GM03348 (cell line): ENCODE measurements at regions not wholly inside any gene's neighbourhood (a gene's known extent, or its start where the extent isn't known, plus 50 kb on each side); places are given as distances from the start of the nearest gene placed in this dataset.
A peak's percentile ranks its signal among the peaks of the same experiment; 100 is the strongest.
"Not testable (repeated sequence)": the region's sequence is repeated elsewhere in the genome, so short reads cannot be mapped to it uniquely, and the experiment has no call there.

ENCODE experiments used
- DNase-seq: peaks from one replicate; pipeline ENCODE4 v3.0.0; 2012; ENCODE audit warnings: low spot score

- DNase-seq = not testable (repeated sequence)
Measured at GRCh38 chr16:88230276-88230966, 152.3 kb upstream of the ZNF469 start.

GRCh38 chr16:88230967-88231615 is 151.7 kb upstream of the ZNF469 start:
- not testable (repeated sequence) for DNase-seq

DNA sequence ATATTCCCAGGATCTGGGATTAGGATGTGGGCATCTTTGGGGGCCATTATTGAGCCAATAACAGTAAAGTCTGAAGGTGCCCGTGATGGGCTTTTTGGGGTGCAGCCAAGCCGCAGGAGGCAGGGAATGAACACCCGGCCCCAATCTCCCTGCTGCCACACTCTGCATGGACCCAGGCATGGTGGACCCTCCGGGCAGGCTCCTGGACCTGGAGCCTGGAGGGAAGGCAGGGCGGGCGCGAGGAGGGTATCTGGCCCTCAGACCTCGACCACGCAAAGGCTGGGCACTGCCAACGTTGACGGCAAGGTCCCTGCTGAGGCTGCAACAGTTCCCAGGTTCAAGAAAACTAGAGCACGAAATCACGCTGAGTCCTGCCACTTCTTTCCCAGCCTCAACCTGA is 150.9 kb upstream of the ZNF469 start:
- DNase-seq = not testable (repeated sequence)

- DNase-seq = not testable (repeated sequence)
Measured at GRCh38 chr16:88232401-88233258, 150.1 kb upstream of the ZNF469 start.

DNA sequence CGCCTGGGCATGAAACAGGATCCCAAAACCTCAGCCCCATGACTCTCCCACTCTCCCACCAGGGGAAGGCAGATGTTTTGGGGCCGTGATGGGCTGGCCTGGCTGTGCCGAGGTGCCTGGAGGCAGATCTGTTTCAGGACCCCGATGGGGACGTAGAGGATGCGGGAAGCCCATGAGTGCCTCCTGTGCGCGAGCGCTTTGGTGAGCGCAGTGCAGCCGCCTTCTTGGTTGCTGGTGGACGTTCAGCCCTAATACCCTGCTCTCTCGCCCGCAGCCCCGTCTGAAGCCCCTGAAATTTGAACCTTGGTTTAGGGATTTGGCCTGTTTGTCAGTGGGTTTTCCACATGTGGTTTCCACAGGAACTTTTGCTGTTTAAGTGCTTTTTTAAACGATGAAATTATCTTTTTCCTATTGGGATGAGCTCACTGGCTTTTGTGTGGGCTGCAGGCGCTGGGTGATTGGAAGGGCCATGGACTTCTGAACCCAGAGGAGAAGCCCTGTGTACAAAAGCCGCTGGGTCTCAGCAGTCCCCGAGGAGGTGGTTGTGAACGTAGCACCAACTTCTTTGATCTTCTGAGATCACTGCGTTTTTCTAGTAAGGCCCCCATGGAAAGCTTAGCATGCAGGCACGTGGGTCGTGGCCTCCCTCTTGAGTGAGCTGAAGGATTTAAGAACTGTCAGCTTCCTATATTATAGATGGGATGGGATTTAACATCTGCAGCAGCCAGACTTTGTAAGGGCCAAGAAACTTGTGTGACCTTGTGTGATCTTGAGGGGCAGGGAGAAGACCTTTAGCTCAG is 148.9 kb upstream of the ZNF469 start:
- not testable (repeated sequence) for DNase-seq

GRCh38 chr16:88234421-88235271 is 148.1 kb upstream of the ZNF469 start:
- not testable (repeated sequence) for DNase-seq

DNA sequence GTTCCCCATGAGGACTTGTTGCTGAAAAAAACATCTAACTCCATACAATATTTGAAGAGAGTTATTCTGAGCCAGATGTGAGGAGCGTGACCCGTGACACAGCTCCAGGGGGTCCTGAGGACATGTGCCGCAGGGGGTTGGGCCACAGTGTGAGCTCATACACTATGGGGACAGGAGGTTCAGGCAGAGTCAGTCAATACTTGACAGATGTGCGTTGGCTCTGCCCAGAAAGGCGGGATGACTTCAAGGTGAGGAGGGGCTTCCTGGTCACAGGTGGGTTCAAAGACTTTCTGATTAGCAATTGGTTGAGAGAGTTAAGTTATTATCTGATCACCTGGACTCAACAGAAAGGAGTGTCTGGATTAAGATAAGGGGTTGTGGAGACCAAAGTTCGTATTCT is 147.1 kb upstream of the ZNF469 start:
- DNase-seq = not testable (repeated sequence)

GRCh38 chr16:88236229-88236628 is 146.5 kb upstream of the ZNF469 start:
- DNase-seq = not testable (repeated sequence)

GRCh38 chr16:88237314-88237713 is 145.4 kb upstream of the ZNF469 start:
- DNase-seq = not testable (repeated sequence)

DNA sequence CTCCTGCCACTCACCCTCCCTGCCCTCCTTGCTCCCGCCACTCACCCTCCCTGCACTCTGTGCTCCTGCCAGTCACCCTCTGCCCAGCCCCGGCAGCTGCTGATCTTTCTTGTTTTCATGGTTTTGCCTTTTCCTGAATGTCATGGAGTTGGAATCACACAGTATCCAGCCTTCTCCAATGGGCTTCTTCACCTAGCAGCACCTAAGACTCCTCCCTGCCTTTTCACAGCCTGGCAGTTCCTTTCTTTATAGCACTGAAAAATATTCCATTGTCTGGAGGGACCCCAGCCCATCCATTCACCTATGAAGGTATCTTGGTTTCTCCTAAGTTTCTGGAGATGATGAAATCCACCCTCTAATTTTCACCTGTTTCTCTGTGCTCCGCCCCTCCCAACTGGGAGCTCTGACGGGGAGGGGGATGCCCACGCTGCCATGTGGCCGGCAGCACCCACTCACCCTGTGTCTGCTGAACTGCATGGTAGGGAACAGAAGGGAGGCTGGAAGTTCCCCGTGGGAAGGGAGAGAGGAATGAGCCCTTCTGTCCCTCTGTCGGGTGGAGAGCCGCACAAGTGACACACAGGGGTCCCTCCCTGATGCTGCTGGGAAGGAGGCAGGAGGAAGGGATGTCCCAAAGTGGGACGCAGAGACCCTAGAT is 144.9 kb upstream of the ZNF469 start:
- not testable (repeated sequence) for DNase-seq

DNA sequence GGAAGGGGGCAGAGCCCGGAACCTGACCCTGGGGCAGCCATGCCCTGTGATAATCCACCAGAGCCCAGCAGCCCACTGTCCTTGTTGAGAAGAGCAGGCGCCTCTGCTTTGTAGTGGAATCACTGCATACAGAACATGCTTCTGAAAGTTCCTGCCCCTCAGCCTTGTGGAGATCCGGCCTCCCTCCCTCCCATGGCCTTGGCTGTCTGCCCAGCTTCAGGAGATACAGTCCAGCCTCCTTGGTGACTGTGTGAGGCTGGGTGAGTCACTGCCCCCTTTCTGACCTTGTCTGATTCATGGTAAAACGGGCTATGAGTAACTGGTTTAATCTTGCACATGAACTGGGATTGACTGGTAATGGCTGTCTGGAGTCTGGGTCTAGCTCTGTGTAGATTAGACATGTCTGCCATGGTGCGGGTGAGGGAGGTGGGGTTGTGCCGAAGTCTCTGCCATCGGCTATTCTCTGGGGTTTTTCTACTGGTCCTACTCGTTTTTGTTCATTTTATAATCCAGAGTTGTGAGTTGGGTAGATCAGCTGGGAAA is 144.0 kb upstream of the ZNF469 start:
- DNase-seq = peak; percentile 91

DNA sequence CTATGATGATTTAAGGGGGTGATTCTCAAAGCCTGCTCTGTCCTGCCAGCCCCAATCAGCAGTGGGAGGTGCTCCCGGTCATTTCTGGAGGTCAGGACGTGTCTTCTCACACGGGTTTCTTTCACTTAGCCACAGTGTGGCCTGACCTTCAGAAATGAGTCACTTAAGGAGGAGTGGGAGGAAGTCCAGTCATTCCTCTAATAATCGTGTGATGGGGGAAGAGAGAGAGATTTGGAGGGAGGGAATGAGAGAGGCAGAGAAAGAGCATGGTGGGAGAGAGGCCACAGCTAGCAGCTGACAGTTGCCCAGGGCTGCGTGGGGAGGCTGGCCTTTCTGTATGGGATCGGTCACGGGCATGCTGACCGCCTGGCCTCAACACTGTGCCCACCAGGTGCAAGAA is 142.6 kb upstream of the ZNF469 start:
- peak; percentile 23 for DNase-seq

DNA sequence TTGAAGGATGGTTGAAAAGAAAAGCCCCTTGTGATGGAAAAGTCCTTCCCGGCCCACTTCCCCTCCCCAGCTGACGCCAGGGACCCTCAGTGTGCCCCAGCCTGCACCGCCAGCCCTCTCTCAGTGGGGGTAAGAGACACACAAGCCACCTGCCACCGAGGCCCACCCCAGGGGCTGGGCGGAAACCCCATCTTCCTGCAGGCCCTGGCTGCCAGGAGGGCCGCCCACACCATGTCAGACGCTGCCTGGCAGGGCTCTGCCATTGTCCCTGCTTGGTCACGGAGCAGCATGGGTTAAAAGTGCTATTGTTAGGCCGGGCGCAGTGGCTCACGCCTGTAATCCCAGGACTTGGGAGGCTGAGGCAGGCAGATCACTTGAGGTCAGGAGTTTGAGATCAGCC is 142.0 kb upstream of the ZNF469 start:
- not testable (repeated sequence) for DNase-seq

GRCh38 chr16:88241404-88242311 is 141.1 kb upstream of the ZNF469 start:
- DNase-seq = not testable (repeated sequence)

DNA sequence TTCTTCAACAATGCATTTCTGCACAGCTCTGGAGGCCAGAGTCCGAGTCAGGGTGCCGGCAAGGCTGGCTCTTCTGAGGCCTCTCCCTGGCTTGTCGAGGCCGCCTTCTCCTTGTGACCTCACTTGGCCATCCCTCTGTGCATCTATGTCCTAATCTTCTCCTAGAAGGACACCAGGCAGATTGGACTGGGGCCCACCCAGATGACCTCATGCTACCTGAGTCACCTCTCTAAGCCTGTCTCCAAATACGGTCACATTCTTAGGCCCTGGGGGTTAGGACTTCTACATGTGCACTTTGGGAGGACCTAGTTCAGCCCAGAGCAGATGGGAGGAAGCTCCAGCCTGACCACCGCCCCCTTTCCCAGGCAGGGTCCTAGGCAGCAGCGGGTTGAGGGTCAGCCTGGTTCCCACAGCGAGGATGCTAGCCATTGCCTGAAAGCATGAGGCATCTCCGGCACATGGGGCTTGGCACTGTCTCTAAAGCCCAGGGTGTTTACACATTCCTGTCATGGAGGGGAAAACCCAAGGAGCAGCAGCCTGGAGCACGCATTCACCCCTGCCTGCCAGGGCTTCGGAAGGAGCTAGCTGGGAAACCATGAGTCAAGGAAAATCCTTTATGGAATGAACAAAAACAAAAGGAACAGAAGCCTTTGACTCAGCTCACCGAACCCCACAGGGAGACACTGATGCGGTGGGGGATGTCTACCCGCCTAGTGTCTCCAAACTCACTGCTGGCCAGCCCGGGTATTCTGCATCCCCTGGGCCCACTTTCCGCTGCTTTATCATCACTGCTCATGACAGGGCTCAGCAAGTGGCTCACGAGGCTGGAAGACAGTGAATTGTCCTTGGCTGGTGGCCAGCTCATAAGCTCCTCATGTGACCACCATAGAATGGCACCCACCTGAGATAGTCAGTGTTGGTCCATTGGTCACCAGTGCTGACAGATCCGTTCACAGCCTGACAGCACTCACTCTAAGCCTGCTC is 140.2 kb upstream of the ZNF469 start:
- DNase-seq = peak; percentile 68

DNA sequence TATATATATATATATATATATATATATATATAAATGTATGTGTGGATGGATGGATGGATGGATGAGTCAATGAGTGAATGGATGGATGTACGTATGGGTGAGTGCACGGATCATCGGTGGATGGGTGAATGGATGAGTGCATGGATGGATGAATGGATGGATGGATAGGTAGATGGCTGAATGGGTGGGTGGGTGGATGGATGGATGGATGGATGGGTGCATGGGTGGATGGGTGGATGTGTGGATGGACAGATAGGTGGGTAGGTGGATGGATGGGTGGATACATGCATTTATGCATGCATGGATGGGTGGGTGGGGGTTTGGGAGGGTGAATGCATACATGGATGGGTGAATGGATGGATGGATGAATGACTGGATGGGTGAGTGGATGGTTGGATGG is 138.8 kb upstream of the ZNF469 start:
- not testable (repeated sequence) for DNase-seq

GRCh38 chr16:88245241-88246081 is 137.3 kb upstream of the ZNF469 start:
- peak; percentile 81 for DNase-seq
